Astrocyte (in vitro differentiated cells and primary cell): ENCODE measurements at regions not wholly inside any gene's neighbourhood (a gene's known extent, or its start where the extent isn't known, plus 50 kb on each side); places are given as distances from the start of the nearest gene placed in this dataset.

Experiments
- CTCF ChIP-seq: IDR thresholded peaks from 2 replicates; pipeline ENCODE4 v1.5.1; 2011; ENCODE audit warnings: low read depth, mild to moderate bottlenecking, inconsistent platforms, low read length, moderate library complexity; ENCODE audit not compliant: insufficient read depth
- EZH2 ChIP-seq: IDR thresholded peaks from 2 replicates; pipeline ENCODE4 v1.6.1; 2012; ENCODE audit warnings: mild to moderate bottlenecking, low read length, inconsistent platforms; ENCODE audit not compliant: insufficient read depth

- TF ChIP-seq CTCF (no peak), EZH2 (no peak)
Measured at GRCh38 chr9:11915699-11916098, 777.5 kb upstream of the TYRP1 start.
